ENCODE measurements at regions not wholly inside any gene's neighbourhood (a gene's known extent, or its start where the extent isn't known, plus 50 kb on each side); places are given as distances from the start of the nearest gene placed in this dataset.

GRCh38 chr5:54646356-54647101 lies 129.0 kb downstream of the SNX18 start:
- H3K27ac ChIP-seq (ENCODE audit: low read depth) = no peak overlapping the region
- H3K27ac Mint-ChIP-seq = peak overlapping the region; percentile 9; the same call in 1 of the 2 replicates
- peak overlapping the region; percentile 94; the same call in 1 of the 2 replicates for H2AFZ ChIP-seq
- H3K4me1 Mint-ChIP-seq = peaks cover 14% of the 10 kb centered on the region
- H3K36me3 ChIP-seq (ENCODE audit: insufficient read depth) = no peaks in the 10 kb centered on the region
- no peaks in the 10 kb centered on the region for H3K27me3 ChIP-seq (ENCODE audit: insufficient read depth)
- no peak overlapping the region for H3K4me3 Mint-ChIP-seq
- no peaks in the 10 kb centered on the region for H3F3A ChIP-seq (replicated peaks; ENCODE audit: low read depth)
- no peak overlapping the region for H3K4me2 ChIP-seq
- H3K27me3 Mint-ChIP-seq (ENCODE audit: insufficient read depth, low read depth, poor library complexity) = peaks cover 19% of the 10 kb centered on the region
- H3K9me2 ChIP-seq (ENCODE audit: insufficient read depth) = no peaks in the 10 kb centered on the region
- no peaks in the 10 kb centered on the region for H4K20me1 ChIP-seq (replicated peaks; ENCODE audit: insufficient read depth)
- ATAC-seq (peak; percentile 95), DNase-seq (ENCODE audit: low spot score) (peak; percentile 49)
- no peaks in the 10 kb centered on the region for H3K79me2 ChIP-seq (replicated peaks; ENCODE audit: insufficient read depth)
- H3K9me3 Mint-ChIP-seq = peaks cover 14% of the 10 kb centered on the region
- no peak for TF ChIP-seq POLR2AphosphoS5 (IDR thresholded peaks at IDR 0.05; ENCODE audit: low read depth)
- TF ChIP-seq ZNF114 (CRISPR knock-in tag; IDR thresholded peaks at IDR 0.05) = no peak
- no peak for TF ChIP-seq JUNB (IDR thresholded peaks at IDR 0.05; ENCODE audit: unreplicated experiment)
- no peak for TF ChIP-seq ZNF462 (CRISPR knock-in tag; IDR thresholded peaks at IDR 0.05)
- no peak for TF ChIP-seq CREB1 (CRISPR knock-in tag; IDR thresholded peaks at IDR 0.05; ENCODE audit: low read depth)
- no peak for TF ChIP-seq ZNF331 (CRISPR knock-in tag; IDR thresholded peaks at IDR 0.05; ENCODE audit: low read depth)
- peaks cover 6% of the 10 kb centered on the region; the same call in 2 of the 3 replicates for H3K36me3 Mint-ChIP-seq (ENCODE audit: low read depth)
- no peak overlapping the region for H3K4me3 ChIP-seq
- peaks cover 8% of the 10 kb centered on the region; the same call in 1 of the 2 replicates for H3K4me1 ChIP-seq (ENCODE audit: insufficient read depth)

Data from GM23338 (cell line).